Upper lobe of left lung (tissue), 4 donors: ENCODE measurements at regions not wholly inside any gene's neighbourhood (a gene's known extent, or its start where the extent isn't known, plus 50 kb on each side); places are given as distances from the start of the nearest gene placed in this dataset.

Experiments
- EP300 ChIP-seq, 4 donors: sonication (generic); formaldehyde crosslinking; IDR thresholded peaks; one replicate each; pipeline ENCODE4 v1.5.1; 2017; ENCODE audit warnings: antibody characterized with exemption in 4 of 4, control low read depth in 2 of 4
- POLR2A ChIP-seq, 4 donors: fragments of 450-650 bp; IDR thresholded peaks; one replicate each; pipeline ENCODE4 v1.5.1; 2016 to 2017; ENCODE audit warnings: antibody characterized with exemption in 4 of 4, mild to moderate bottlenecking in 2 of 4
- POLR2AphosphoS5 ChIP-seq, 2 donors: sonication (generic); formaldehyde crosslinking; IDR thresholded peaks; one replicate each; pipeline ENCODE4 v1.5.1; 2017; ENCODE audit warnings: antibody characterized with exemption in 2 of 2
- TF ChIP-seq, protein P1 (sequence below), 6 experiments: fragments of 450-650 bp in 4 of 6; fragments of 200-600 bp in 2 of 6; sonication (generic) in 2 of 6; IDR thresholded peaks; one replicate each; pipeline ENCODE4 v1.5.1; 2016 to 2019; ENCODE audit warnings: antibody characterized with exemption in 6 of 6

DNA sequence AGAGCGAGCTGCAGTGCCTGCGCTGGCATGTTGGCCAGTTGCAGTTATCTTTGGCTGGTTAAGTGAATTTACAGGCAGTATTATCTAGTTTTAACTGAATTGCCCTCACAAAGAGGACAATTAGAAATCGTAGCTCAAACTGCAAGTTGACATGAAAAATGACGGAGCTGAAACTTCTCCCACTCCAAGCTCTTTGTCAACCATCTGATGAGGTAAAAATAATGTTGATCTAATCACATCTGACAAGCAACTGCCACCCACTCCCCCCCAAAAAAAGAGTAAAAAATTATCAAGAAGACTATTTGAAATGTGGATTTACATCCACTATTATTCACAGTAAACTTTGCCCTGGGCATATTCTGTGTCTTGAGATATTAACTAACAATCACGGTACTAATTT is 84.7 kb upstream of the VASH1 start:
- TF ChIP-seq POLR2AphosphoS5 (IDR thresholded peaks at IDR 0.05) (no peak), POLR2A (IDR thresholded peaks at IDR 0.05) (no peak), EP300 (IDR thresholded peaks at IDR 0.05) (no peak)
- TF ChIP-seq, protein P1, sequence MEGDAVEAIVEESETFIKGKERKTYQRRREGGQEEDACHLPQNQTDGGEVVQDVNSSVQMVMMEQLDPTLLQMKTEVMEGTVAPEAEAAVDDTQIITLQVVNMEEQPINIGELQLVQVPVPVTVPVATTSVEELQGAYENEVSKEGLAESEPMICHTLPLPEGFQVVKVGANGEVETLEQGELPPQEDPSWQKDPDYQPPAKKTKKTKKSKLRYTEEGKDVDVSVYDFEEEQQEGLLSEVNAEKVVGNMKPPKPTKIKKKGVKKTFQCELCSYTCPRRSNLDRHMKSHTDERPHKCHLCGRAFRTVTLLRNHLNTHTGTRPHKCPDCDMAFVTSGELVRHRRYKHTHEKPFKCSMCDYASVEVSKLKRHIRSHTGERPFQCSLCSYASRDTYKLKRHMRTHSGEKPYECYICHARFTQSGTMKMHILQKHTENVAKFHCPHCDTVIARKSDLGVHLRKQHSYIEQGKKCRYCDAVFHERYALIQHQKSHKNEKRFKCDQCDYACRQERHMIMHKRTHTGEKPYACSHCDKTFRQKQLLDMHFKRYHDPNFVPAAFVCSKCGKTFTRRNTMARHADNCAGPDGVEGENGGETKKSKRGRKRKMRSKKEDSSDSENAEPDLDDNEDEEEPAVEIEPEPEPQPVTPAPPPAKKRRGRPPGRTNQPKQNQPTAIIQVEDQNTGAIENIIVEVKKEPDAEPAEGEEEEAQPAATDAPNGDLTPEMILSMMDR (IDR thresholded peaks at IDR 0.05), result no peak
